ENCODE measurements at regions not wholly inside any gene's neighbourhood (a gene's known extent, or its start where the extent isn't known, plus 50 kb on each side); places are given as distances from the start of the nearest gene placed in this dataset.

GRCh38 chr11:35873721-35874120 is 70.1 kb upstream of the LDLRAD3 start:
- dilution Hi-C loops (cut with MboI; ENCODE audit: extremely low pct_ligation_motif_present, low sequenced_read_pairs), result no loop called here
- intact Hi-C loops (cut with micrococcal nuclease), result no loop called here
- no peaks in the 10 kb centered on the region for H3K79me2 ChIP-seq (ENCODE audit: control insufficient read depth, insufficient read depth, low read length)
- no TSS peak for BruUV-seq (replicated peaks)
- ChIA-PET CTCF (interaction anchor here (4.3 kb wide), 1 partner anchor 52 kb away, joined by 25 read pairs; no protein-coding TSS in a partner anchor), POLR2A (no interaction called here)
- FAIRE-seq (no peak), DNase-seq (ENCODE audit: low read depth, low spot score) (no peak)
- H3K4me1 ChIP-seq (ENCODE audit: control insufficient read depth, extremely low read depth, insufficient read depth, low read length), result no peaks in the 10 kb centered on the region
- no peak for TF ChIP-seq POLR2A (IDR thresholded peaks at IDR 0.05; ENCODE audit: low read depth, low read length)
- no peak overlapping the region for H3K4me3 ChIP-seq (replicated peaks in 1 of 3; ENCODE audit: insufficient read depth in 1 of 3, low read depth in 1 of 3, low read length in 3 of 3)
- no peak overlapping the region for H3K9ac ChIP-seq (replicated peaks; ENCODE audit: extremely low read depth, insufficient read depth, low read length)
- no peaks in the 10 kb centered on the region for H3K9me3 ChIP-seq (replicated peaks; ENCODE audit: control insufficient read depth, insufficient read depth, low read length)
- H3K27ac ChIP-seq (ENCODE audit: insufficient read depth, low read depth, low read length), result no peak overlapping the region
- H3K9me1 ChIP-seq (replicated peaks; ENCODE audit: control insufficient read depth, extremely low read depth, insufficient read depth, low read length), result no peaks in the 10 kb centered on the region
- H2AFZ ChIP-seq (ENCODE audit: low read depth, low read length), result no peak overlapping the region
- H4K20me1 ChIP-seq (replicated peaks; ENCODE audit: control insufficient read depth, extremely low read depth, insufficient read depth, low read length), result no peaks in the 10 kb centered on the region
- H3K4me2 ChIP-seq (ENCODE audit: insufficient read depth, low read length), result no peak overlapping the region
- H3K36me3 ChIP-seq (ENCODE audit: control insufficient read depth in 2 of 2, extremely low read depth in 1 of 2, insufficient read depth in 2 of 2, low read length in 2 of 2), result no peaks in the 10 kb centered on the region
- peaks cover 9 to 11% of the 10 kb centered on the region in 2 experiments for H3K27me3 ChIP-seq (ENCODE audit: control insufficient read depth in 2 of 2, insufficient read depth in 2 of 2, low read length in 2 of 2)

GRCh38 chr11:35874751-35875450 is 69.0 kb upstream of the LDLRAD3 start:
- H3K9me3 ChIP-seq (replicated peaks; ENCODE audit: control insufficient read depth, insufficient read depth, low read length), result no peaks in the 10 kb centered on the region
- ChIA-PET CTCF (interaction anchor here (1.1 to 4.3 kb wide), 4 partner anchors 26 to 167 kb away, joined by 3 to 25 read pairs (median 4); no protein-coding TSS in a partner anchor), POLR2A (no interaction called here)
- H4K20me1 ChIP-seq (replicated peaks; ENCODE audit: control insufficient read depth, extremely low read depth, insufficient read depth, low read length), result no peaks in the 10 kb centered on the region
- no peak overlapping the region for H3K4me3 ChIP-seq (replicated peaks in 1 of 3; ENCODE audit: insufficient read depth in 1 of 3, low read depth in 1 of 3, low read length in 3 of 3)
- no peak overlapping the region for H2AFZ ChIP-seq (ENCODE audit: low read depth, low read length)
- H3K9ac ChIP-seq (replicated peaks; ENCODE audit: extremely low read depth, insufficient read depth, low read length), result no peak overlapping the region
- no peak overlapping the region for H3K4me2 ChIP-seq (ENCODE audit: insufficient read depth, low read length)
- BruUV-seq (replicated peaks), result no TSS peak
- dilution Hi-C loops (cut with MboI; ENCODE audit: extremely low pct_ligation_motif_present, low sequenced_read_pairs), result no loop called here
- no peaks in the 10 kb centered on the region for H3K79me2 ChIP-seq (ENCODE audit: control insufficient read depth, insufficient read depth, low read length)
- peaks cover 15 to 16% of the 10 kb centered on the region in 2 experiments for H3K27me3 ChIP-seq (ENCODE audit: control insufficient read depth in 2 of 2, insufficient read depth in 2 of 2, low read length in 2 of 2)
- H3K4me1 ChIP-seq (ENCODE audit: control insufficient read depth, extremely low read depth, insufficient read depth, low read length), result no peaks in the 10 kb centered on the region
- FAIRE-seq, result no peak
- intact Hi-C loops (cut with micrococcal nuclease), result no loop called here
- no peaks in the 10 kb centered on the region for H3K36me3 ChIP-seq (ENCODE audit: control insufficient read depth in 2 of 2, extremely low read depth in 1 of 2, insufficient read depth in 2 of 2, low read length in 2 of 2)
- no peak overlapping the region for H3K27ac ChIP-seq (ENCODE audit: insufficient read depth, low read depth, low read length)
- no peaks in the 10 kb centered on the region for H3K9me1 ChIP-seq (replicated peaks; ENCODE audit: control insufficient read depth, extremely low read depth, insufficient read depth, low read length)
- DNase-seq (ENCODE audit: low read depth, low spot score), result no peak
- TF ChIP-seq POLR2A (IDR thresholded peaks at IDR 0.05; ENCODE audit: low read depth, low read length), result no peak
- no peak for TF ChIP-seq EZH2 (IDR thresholded peaks at IDR 0.05; ENCODE audit: borderline replicate concordance, low read depth, low read length, severe bottlenecking)
- no peak for TF ChIP-seq POLR2AphosphoS5 (IDR thresholded peaks at IDR 0.05; ENCODE audit: insufficient read depth, low read depth, low read length)
- no peak for TF ChIP-seq MAX (IDR thresholded peaks at IDR 0.05; ENCODE audit: insufficient read depth, insufficient read length)
- no peak for TF ChIP-seq MYC (IDR thresholded peaks at IDR 0.05; ENCODE audit: low read depth, low read length)
- TF ChIP-seq FOS (IDR thresholded peaks at IDR 0.05; ENCODE audit: borderline replicate concordance, insufficient read depth, low read length), result no peak
- TF ChIP-seq JUN (IDR thresholded peaks at IDR 0.05; ENCODE audit: borderline replicate concordance, insufficient read depth, insufficient read length, low read depth), result no peak
- TF ChIP-seq CTCF (IDR thresholded peaks at IDR 0.05; ENCODE audit: extremely low read depth in 1 of 2, insufficient read depth in 1 of 2, low read depth in 1 of 2, low read length in 2 of 2), result no peak
- no peak for TF ChIP-seq GATA2 (IDR thresholded peaks at IDR 0.05; ENCODE audit: insufficient read depth, insufficient read length, low read depth, low read length)
